Lung (tissue), 11 donors: ENCODE measurements at regions not wholly inside any gene's neighbourhood (a gene's known extent, or its start where the extent isn't known, plus 50 kb on each side); places are given as distances from the start of the nearest gene placed in this dataset.

ENCODE experiments used
- ATAC-seq: fragments of 200-7000 bp; cut with Tn5 transposase; one replicate; pipeline ENCODE4 v1.9.1; 2020; ENCODE audit warnings: moderate number of reproducible peaks; ENCODE audit not compliant: insufficient read depth, low FRiP score
- DNase-seq, 3 donors: peaks; one replicate each; pipeline ENCODE4 v3.0.0-alpha.2; 2013 to 2017
- H3K27ac ChIP-seq, 2 donors: one replicate each; pipeline ENCODE4 v1.5.1; 2013; ENCODE audit warnings: mild to moderate bottlenecking in 2 of 2, moderate library complexity in 2 of 2, control low read depth in 1 of 2, inconsistent platforms in 1 of 2, low read depth in 1 of 2, low read length in 1 of 2
- H3K27me3 ChIP-seq, 3 donors: one replicate each; pipeline ENCODE4 v1.5.1; 2013; ENCODE audit warnings: low read length in 2 of 3; ENCODE audit not compliant: control insufficient read depth in 3 of 3, insufficient read depth in 3 of 3
- H3K36me3 ChIP-seq, 4 donors: one replicate each; pipeline ENCODE4 v1.5.1; 2013; ENCODE audit warnings: low read length in 4 of 4, mild to moderate bottlenecking in 1 of 4, moderate library complexity in 1 of 4; ENCODE audit not compliant: control insufficient read depth in 4 of 4, insufficient read depth in 4 of 4
- H3K4me1 ChIP-seq, 5 donors: one replicate each; pipeline ENCODE4 v1.5.1; 2013; ENCODE audit warnings: low read length in 5 of 5, mild to moderate bottlenecking in 2 of 5, moderate library complexity in 1 of 5; ENCODE audit not compliant: control insufficient read depth in 5 of 5, insufficient read depth in 5 of 5
- H3K4me3 ChIP-seq: one replicate; pipeline ENCODE4 v1.5.1; 2013; ENCODE audit warnings: mild to moderate bottlenecking, control low read depth, moderate library complexity
- H3K9ac ChIP-seq, 2 donors: one replicate each; pipeline ENCODE4 v1.5.1; 2013; ENCODE audit warnings: low read length in 2 of 2, control low read depth in 1 of 2; ENCODE audit not compliant: insufficient read depth in 1 of 2
- H3K9me3 ChIP-seq, 4 donors: one replicate each; pipeline ENCODE4 v1.5.1; 2013; ENCODE audit warnings: low read length in 3 of 4, mild to moderate bottlenecking in 1 of 4, moderate library complexity in 1 of 4; ENCODE audit not compliant: control insufficient read depth in 4 of 4, insufficient read depth in 3 of 4
- WGBS, 2 donors: extraction: QIAGEN DNeasy Blood & Tissue Kit; methylation state at CpG; one replicate each; pipeline ENCODE4 v1.1.7; 2013; 5-methylcytosine and 5-hydroxymethylcytosine counted together
- TF ChIP-seq, protein P1 (sequence below): IDR thresholded peaks from 2 replicates; pipeline ENCODE4 v1.5.1; 2012; ENCODE audit warnings: mild to moderate bottlenecking; ENCODE audit errors: control extremely low read depth, extremely low read depth
- donor health status: control.
- donor health status: control.
- donor health status: Bipolar disorder and iron deficiency.
- donor health status: healthy.
- donor health status: DM: yes; HTN: yes; CAD: no.

DNA sequence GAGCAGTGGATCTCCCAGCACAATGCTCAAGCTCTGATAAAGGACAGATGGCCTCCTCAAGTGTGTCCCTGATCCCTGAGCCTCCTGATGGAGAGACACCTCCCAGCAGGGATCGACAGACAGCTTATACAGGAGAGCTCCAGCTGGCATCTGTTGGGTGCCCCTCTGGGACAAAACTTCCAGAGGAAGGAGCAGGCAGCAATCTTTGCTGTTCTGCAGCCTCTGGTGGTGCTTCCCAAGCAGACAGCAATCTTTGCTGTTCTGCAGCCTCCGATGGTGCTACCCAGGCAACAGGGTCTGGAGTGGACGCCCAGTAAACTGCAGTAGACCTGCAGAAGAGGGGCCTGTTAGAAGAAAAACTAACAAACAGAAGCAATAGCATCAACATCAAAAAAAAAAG lies 349.3 kb upstream of the SPRY2 start:
- Histone ChIP-seq H3K4me3 (no peak overlapping the region), H3K27me3 (no peaks in the 10 kb centered on the region), H3K27ac (no peak overlapping the region), H3K4me1 (no peaks in the 10 kb centered on the region), H3K9me3 (peaks cover 0 to 6% (median 2%) of the 10 kb centered on the region in 4 donors), H3K9ac (no peak overlapping the region), H3K36me3 (no peaks in the 10 kb centered on the region)
- WGBS, 2 donors = 83 to 87% methylated on average over 3 of the region's 3 CpGs
- DNase-seq = no peak
- TF ChIP-seq, protein P1, sequence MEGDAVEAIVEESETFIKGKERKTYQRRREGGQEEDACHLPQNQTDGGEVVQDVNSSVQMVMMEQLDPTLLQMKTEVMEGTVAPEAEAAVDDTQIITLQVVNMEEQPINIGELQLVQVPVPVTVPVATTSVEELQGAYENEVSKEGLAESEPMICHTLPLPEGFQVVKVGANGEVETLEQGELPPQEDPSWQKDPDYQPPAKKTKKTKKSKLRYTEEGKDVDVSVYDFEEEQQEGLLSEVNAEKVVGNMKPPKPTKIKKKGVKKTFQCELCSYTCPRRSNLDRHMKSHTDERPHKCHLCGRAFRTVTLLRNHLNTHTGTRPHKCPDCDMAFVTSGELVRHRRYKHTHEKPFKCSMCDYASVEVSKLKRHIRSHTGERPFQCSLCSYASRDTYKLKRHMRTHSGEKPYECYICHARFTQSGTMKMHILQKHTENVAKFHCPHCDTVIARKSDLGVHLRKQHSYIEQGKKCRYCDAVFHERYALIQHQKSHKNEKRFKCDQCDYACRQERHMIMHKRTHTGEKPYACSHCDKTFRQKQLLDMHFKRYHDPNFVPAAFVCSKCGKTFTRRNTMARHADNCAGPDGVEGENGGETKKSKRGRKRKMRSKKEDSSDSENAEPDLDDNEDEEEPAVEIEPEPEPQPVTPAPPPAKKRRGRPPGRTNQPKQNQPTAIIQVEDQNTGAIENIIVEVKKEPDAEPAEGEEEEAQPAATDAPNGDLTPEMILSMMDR = no peak
- ATAC-seq = no peak

DNA sequence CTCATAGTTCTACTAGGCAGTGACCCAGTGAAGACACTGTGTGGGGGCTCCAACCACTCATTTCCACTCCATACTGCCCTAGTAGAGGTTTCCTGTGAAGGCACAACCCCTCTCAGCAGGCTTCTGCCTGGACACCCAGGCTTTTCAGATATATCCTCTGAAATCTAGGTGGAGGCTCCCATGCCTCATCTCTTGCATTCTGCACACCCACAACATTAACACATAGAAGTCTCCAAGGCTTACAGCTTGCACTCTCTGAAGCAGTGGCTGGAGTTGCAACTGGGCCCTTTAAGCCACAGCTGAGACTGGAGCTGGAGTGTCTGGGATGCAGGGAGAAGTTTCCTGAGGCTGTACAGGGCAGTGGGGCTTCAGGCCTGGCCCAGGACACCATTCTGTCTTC lies 347.7 kb upstream of the SPRY2 start:
- no peaks in the 10 kb centered on the region for H3K36me3 ChIP-seq
- H3K4me3 ChIP-seq = no peak overlapping the region
- H3K4me1 ChIP-seq = peaks cover 0 to 5% (median 0%) of the 10 kb centered on the region in 5 donors
- H3K27ac ChIP-seq = no peak overlapping the region
- no peak overlapping the region for H3K9ac ChIP-seq
- no peak for ATAC-seq
- no peak for DNase-seq
- no peaks in the 10 kb centered on the region for H3K27me3 ChIP-seq
- H3K9me3 ChIP-seq = peaks cover 0 to 6% (median 2%) of the 10 kb centered on the region in 4 donors
- TF ChIP-seq, protein P1 = no peak

DNA sequence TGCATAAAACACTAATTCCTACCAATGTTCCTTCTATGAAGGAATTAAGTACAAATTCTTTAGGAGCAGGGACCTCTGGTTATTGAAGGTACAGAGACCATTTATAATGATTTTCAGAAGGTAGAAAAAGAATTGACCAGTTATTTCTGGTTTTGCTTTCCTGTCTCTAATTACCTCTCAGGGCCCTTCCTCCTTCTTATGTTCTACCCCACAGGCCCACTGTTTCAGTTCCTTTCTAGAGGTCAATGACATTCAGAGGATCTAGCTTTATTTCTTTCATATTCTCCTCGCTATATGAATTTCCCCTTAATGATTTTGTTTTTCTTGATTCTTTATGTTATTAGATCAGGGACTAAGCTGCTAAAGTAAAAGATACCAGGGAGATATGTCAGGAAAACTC lies 345.0 kb upstream of the SPRY2 start:
- Histone ChIP-seq H3K27ac (no peak overlapping the region), H3K9ac (no peak overlapping the region), H3K36me3 (no peaks in the 10 kb centered on the region), H3K4me1 (peaks cover 0 to 5% (median 0%) of the 10 kb centered on the region in 5 donors), H3K9me3 (peaks cover 0 to 6% (median 2%) of the 10 kb centered on the region in 4 donors), H3K4me3 (no peak overlapping the region), H3K27me3 (no peaks in the 10 kb centered on the region)
- WGBS, 2 donors = 74 to 83% methylated on average over 1 of the region's 1 CpG
- TF ChIP-seq, protein P1 = no peak
- no peak for DNase-seq
- no peak for ATAC-seq
